Cardiac fibroblast (primary cell): ENCODE measurements at regions not wholly inside any gene's neighbourhood (a gene's known extent, or its start where the extent isn't known, plus 50 kb on each side); places are given as distances from the start of the nearest gene placed in this dataset.

Experiments
- DNase-seq, 2 donors: peaks; one replicate each; pipeline versions ENCODE4 v3.0.0 to v3.0.0-alpha.2; 2010; ENCODE audit warnings: low read depth in 2 of 2
- H3K4me3 ChIP-seq, 2 donors: replicated peaks in 1 of 2; 1 replicate in 1 of 2; 2 replicates in 1 of 2; pipeline ENCODE4 v1.5.1; 2011; ENCODE audit warnings: low read depth in 2 of 2, low read length in 2 of 2, mild to moderate bottlenecking in 2 of 2, moderate library complexity in 1 of 2
- CTCF ChIP-seq: IDR thresholded peaks from one replicate; pipeline ENCODE4 v1.5.1; 2011; ENCODE audit warnings: low read depth, mild to moderate bottlenecking, low read length, inconsistent platforms

GRCh38 chr1:55526716-55527115 lies 311.6 kb upstream of the USP24 start:
- TF ChIP-seq CTCF, result no peak
- DNase-seq, result no peak
- H3K4me3 ChIP-seq, result no peak overlapping the region

- TF ChIP-seq CTCF, result no peak
- no peak for DNase-seq
- H3K4me3 ChIP-seq, result no peak overlapping the region
Measured at GRCh38 chr1:55524006-55524405, 308.8 kb upstream of the USP24 start.

- H3K4me3 ChIP-seq, result no peak overlapping the region
- TF ChIP-seq CTCF, result no peak
- DNase-seq, result no peak
Measured at GRCh38 chr1:55522982-55523381, 307.8 kb upstream of the USP24 start.

- no peak for TF ChIP-seq CTCF
- no peak for DNase-seq
- no peak overlapping the region for H3K4me3 ChIP-seq
Measured at GRCh38 chr1:55522353-55522903, 307.3 kb upstream of the USP24 start.

- DNase-seq, result no peak
- no peak for TF ChIP-seq CTCF
Measured at GRCh38 chr1:55520861-55521260, 305.7 kb upstream of the USP24 start.

GRCh38 chr1:55519937-55520683 lies 304.9 kb upstream of the USP24 start:
- no peak for TF ChIP-seq CTCF
- DNase-seq, result no peak
- H3K4me3 ChIP-seq, result no peak overlapping the region

More at GRCh38 chr1:55520861-55521260, 305.7 kb upstream of the USP24 start:
- no peak overlapping the region for H3K4me3 ChIP-seq
